Fibroblast of skin of back (primary cell): ENCODE measurements at regions not wholly inside any gene's neighbourhood (a gene's known extent, or its start where the extent isn't known, plus 50 kb on each side); places are given as distances from the start of the nearest gene placed in this dataset.

Source experiments
- DNase-seq: peaks from one replicate; pipeline ENCODE4 v3.0.0-alpha.2; 2013

- peak; percentile 49 for DNase-seq
Measured at GRCh38 chr4:179894066-179894778, 2349.0 kb upstream of the TENM3 start.

GRCh38 chr4:179919587-179919986 lies 2323.6 kb upstream of the TENM3 start:
- DNase-seq, result no peak

- no peak for DNase-seq
Measured at GRCh38 chr4:179927473-179927872, 2315.7 kb upstream of the TENM3 start.

GRCh38 chr4:179941911-179942310 lies 2301.3 kb upstream of the TENM3 start:
- no peak for DNase-seq

GRCh38 chr4:179976777-179977176 lies 2266.4 kb upstream of the TENM3 start:
- no peak for DNase-seq

- no peak for DNase-seq
Measured at GRCh38 chr4:179977378-179977777, 2265.8 kb upstream of the TENM3 start.

- DNase-seq, result no peak
Measured at GRCh38 chr4:179981161-179981560, 2262.0 kb upstream of the TENM3 start.

- DNase-seq, result no peak
Measured at GRCh38 chr4:179989975-179990374, 2253.2 kb upstream of the TENM3 start.

GRCh38 chr4:180009316-180009715 lies 2233.9 kb upstream of the TENM3 start:
- no peak for DNase-seq

- peak; percentile 40 for DNase-seq
Measured at GRCh38 chr4:180028682-180029081, 2214.5 kb upstream of the TENM3 start.

GRCh38 chr4:180031330-180031729 lies 2211.9 kb upstream of the TENM3 start:
- no peak for DNase-seq

GRCh38 chr4:180041576-180041975 lies 2201.6 kb upstream of the TENM3 start:
- no peak for DNase-seq

- no peak for DNase-seq
Measured at GRCh38 chr4:180052629-180053028, 2190.6 kb upstream of the TENM3 start.

GRCh38 chr4:180054291-180054690 lies 2188.9 kb upstream of the TENM3 start:
- no peak for DNase-seq

GRCh38 chr4:180057299-180057721 lies 2185.9 kb upstream of the TENM3 start:
- DNase-seq, result no peak

- DNase-seq, result peak; percentile 6
Measured at GRCh38 chr4:180057891-180058671, 2185.1 kb upstream of the TENM3 start.

GRCh38 chr4:180058691-180059215 lies 2184.4 kb upstream of the TENM3 start:
- DNase-seq, result peak; percentile 50

- DNase-seq, result no peak
Measured at GRCh38 chr4:180059216-180059881, 2183.9 kb upstream of the TENM3 start.

- no peak for DNase-seq
Measured at GRCh38 chr4:180060159-180060889, 2182.9 kb upstream of the TENM3 start.

GRCh38 chr4:180081072-180081471 lies 2162.1 kb upstream of the TENM3 start:
- DNase-seq, result no peak

GRCh38 chr4:180084561-180084960 lies 2158.6 kb upstream of the TENM3 start:
- DNase-seq, result peak; percentile 2

GRCh38 chr4:180086480-180087190 lies 2156.6 kb upstream of the TENM3 start:
- no peak for DNase-seq
